Osteocyte (in vitro differentiated cells): ENCODE measurements at regions not wholly inside any gene's neighbourhood (a gene's known extent, or its start where the extent isn't known, plus 50 kb on each side); places are given as distances from the start of the nearest gene placed in this dataset.

Experiments used
- DNase-seq: peaks from one replicate; pipeline ENCODE4 v3.0.0; 2021; ENCODE audit warnings: mixed read lengths; ENCODE audit not compliant: unreplicated experiment; ENCODE audit errors: extremely low spot score
- H3K27ac Mint-ChIP-seq: one replicate; pipeline ENCODE4 v1.8.0; 2021; ENCODE audit warnings: mild to moderate bottlenecking, mixed read lengths; ENCODE audit not compliant: unreplicated experiment
- H3K27me3 Mint-ChIP-seq: one replicate; pipeline ENCODE4 v1.8.0; 2021; ENCODE audit warnings: mixed read lengths; ENCODE audit not compliant: unreplicated experiment
- H3K36me3 Mint-ChIP-seq: one replicate; pipeline ENCODE4 v1.8.0; 2021; ENCODE audit warnings: mixed read lengths; ENCODE audit not compliant: unreplicated experiment
- H3K4me1 Mint-ChIP-seq: one replicate; pipeline ENCODE4 v1.8.0; 2021; ENCODE audit warnings: mixed read lengths; ENCODE audit not compliant: unreplicated experiment
- H3K4me3 Mint-ChIP-seq: one replicate; pipeline ENCODE4 v1.8.0; 2021; ENCODE audit warnings: mild to moderate bottlenecking, moderate library complexity, mixed read lengths; ENCODE audit not compliant: unreplicated experiment
- H3K9me3 Mint-ChIP-seq: one replicate; pipeline ENCODE4 v1.8.0; 2021; ENCODE audit warnings: mixed read lengths; ENCODE audit not compliant: unreplicated experiment
- TF ChIP-seq, protein P1 (sequence below): fragments of 200-600 bp; sonication (generic); IDR thresholded peaks from 2 replicates; pipeline ENCODE4 v1.5.0; 2021; ENCODE audit warnings: antibody characterized with exemption, mild to moderate bottlenecking, moderate library complexity

DNA sequence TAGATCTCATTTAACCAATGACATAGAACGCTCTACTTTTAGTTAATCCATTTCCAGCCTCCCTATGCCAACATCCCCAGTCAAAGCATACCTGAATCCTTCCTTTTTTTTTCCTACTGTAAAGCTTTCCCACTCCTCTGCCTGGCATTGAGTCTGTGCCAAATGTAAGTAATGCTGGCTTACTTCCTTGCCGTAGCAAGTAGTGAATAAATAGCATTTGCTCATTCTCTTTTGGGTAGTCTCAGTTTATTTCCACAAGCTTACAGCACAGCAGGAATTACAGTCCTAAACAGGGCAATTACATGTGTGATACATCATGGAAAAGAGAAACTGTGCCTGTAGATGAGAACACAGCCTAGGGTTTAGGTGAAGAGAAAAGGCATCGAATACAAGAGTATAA lies 352.6 kb upstream of the NEGR1 start:
- TF ChIP-seq, protein P1, sequence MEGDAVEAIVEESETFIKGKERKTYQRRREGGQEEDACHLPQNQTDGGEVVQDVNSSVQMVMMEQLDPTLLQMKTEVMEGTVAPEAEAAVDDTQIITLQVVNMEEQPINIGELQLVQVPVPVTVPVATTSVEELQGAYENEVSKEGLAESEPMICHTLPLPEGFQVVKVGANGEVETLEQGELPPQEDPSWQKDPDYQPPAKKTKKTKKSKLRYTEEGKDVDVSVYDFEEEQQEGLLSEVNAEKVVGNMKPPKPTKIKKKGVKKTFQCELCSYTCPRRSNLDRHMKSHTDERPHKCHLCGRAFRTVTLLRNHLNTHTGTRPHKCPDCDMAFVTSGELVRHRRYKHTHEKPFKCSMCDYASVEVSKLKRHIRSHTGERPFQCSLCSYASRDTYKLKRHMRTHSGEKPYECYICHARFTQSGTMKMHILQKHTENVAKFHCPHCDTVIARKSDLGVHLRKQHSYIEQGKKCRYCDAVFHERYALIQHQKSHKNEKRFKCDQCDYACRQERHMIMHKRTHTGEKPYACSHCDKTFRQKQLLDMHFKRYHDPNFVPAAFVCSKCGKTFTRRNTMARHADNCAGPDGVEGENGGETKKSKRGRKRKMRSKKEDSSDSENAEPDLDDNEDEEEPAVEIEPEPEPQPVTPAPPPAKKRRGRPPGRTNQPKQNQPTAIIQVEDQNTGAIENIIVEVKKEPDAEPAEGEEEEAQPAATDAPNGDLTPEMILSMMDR, result no peak
- H3K27me3 Mint-ChIP-seq, result peaks cover 51% of the 10 kb centered on the region
- peaks cover 2% of the 10 kb centered on the region for H3K4me1 Mint-ChIP-seq
- no peak for DNase-seq
- no peak overlapping the region for H3K4me3 Mint-ChIP-seq
- no peaks in the 10 kb centered on the region for H3K9me3 Mint-ChIP-seq
- H3K27ac Mint-ChIP-seq, result no peak overlapping the region
- no peaks in the 10 kb centered on the region for H3K36me3 Mint-ChIP-seq

DNA sequence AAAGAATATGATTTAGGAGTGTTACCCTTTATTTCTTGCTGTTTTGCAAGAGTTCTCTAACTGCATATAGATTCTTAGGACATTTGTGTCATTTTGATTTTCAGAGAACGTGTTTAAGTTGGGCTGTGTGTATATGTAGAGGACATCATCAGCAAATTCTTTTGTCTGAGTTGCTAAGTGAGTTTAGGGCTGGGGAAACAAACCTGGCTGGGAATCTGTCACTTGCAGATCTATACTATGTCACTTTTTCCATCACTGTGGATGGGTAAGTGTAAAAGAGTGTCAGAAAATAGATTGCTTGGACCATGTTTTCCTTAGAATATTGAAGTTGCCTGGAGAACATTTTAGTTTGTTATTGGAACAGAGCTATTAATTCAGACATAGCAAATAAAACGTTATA lies 349.1 kb upstream of the NEGR1 start:
- no peaks in the 10 kb centered on the region for H3K9me3 Mint-ChIP-seq

DNA sequence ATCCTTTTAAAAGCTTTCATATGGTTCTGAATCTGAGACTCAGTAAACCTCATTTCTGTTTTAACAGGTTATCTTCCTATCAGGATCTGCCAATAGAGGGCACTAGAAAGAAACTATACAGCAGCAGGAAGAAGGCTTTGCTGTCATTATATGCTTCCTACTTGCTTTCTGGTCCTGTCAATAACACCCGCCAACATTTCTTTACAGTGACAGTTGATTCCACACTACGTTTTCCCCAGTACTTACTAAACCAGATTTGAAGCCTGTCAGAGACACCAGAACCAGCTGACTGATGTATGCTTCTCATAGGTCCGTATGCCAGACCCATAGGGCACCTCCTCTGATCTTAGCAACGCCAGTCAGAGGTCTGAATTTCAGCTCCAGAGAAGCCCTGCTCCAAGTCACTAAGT lies 341.0 kb upstream of the NEGR1 start:
- H3K27ac Mint-ChIP-seq, result no peak overlapping the region
- H3K9me3 Mint-ChIP-seq, result no peaks in the 10 kb centered on the region
- no peaks in the 10 kb centered on the region for H3K4me1 Mint-ChIP-seq
- peak overlapping the region; percentile 27 for H3K4me3 Mint-ChIP-seq
- no peaks in the 10 kb centered on the region for H3K36me3 Mint-ChIP-seq
- H3K27me3 Mint-ChIP-seq, result peaks cover 18% of the 10 kb centered on the region
- TF ChIP-seq, protein P1, result peak; percentile 75
- DNase-seq, result no peak

More for the DNA sequence above, 349.1 kb upstream of the NEGR1 start:
- Mint-ChIP-seq H3K4me3 (no peak overlapping the region), H3K4me1 (peaks cover under 1% of the 10 kb centered on the region), H3K27ac (no peak overlapping the region), H3K27me3 (peaks cover 39% of the 10 kb centered on the region), H3K36me3 (no peaks in the 10 kb centered on the region)
- TF ChIP-seq, protein P1, result no peak
- no peak for DNase-seq

DNA sequence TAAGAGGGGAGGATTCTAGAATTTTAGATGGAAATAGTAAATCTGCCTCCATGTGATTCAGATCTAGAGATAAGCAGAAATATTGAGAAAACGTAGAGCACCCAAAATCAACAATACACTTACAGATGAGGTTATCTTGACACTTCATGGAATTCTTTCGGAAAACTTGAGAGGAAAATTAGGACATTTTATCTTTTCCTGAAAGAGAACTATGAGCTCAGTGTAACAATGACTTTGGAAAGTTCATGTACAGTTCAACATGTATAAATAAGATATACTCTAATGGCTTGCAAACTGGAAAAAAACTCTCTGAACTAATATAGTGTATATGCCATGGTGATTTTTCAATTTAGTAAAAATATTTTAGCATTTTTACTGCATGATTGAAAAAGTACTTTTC lies 338.1 kb upstream of the NEGR1 start:
- no peaks in the 10 kb centered on the region for H3K4me1 Mint-ChIP-seq
- H3K36me3 Mint-ChIP-seq, result no peaks in the 10 kb centered on the region
- TF ChIP-seq, protein P1, result no peak
- H3K9me3 Mint-ChIP-seq, result no peaks in the 10 kb centered on the region
- H3K27me3 Mint-ChIP-seq, result peaks cover 9% of the 10 kb centered on the region
- no peak for DNase-seq
- no peak overlapping the region for H3K4me3 Mint-ChIP-seq
- H3K27ac Mint-ChIP-seq, result no peak overlapping the region

DNA sequence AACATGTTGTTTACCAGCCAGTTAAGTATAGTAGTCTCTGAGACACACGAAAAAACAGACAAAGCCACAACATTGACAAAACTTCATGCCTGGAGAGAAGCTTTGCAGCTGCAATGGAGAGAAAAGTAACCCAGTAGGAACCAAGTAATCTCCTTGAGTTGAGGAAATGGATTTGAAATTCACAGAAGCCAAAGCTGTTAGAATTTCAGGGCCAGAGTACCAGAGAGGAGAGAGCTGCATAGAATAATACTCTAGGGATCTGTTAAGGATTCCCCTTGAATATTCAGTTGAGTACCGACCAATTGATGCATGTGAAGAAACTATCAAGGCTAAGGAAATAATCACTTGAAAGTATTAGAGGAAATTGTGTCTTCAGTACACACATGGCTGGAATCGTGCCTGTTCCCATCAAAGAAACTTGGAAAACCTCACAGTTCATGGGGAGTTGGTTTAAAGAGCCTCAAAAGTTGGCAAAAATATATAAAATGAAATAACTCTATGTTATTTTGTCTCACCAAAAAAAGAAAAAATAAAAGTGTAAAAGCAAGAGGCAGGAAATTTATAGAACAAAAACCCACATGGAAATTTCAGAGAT lies 324.0 kb upstream of the NEGR1 start:
- DNase-seq, result no peak
- Mint-ChIP-seq H3K27ac (no peak overlapping the region), H3K9me3 (no peaks in the 10 kb centered on the region), H3K4me3 (no peak overlapping the region), H3K4me1 (no peaks in the 10 kb centered on the region), H3K36me3 (no peaks in the 10 kb centered on the region), H3K27me3 (peaks cover 10% of the 10 kb centered on the region)
- TF ChIP-seq, protein P1, result no peak
